Gastrocnemius medialis (tissue), 4 donors: ENCODE measurements at regions not wholly inside any gene's neighbourhood (a gene's known extent, or its start where the extent isn't known, plus 50 kb on each side); places are given as distances from the start of the nearest gene placed in this dataset.

ENCODE experiments used
- ATAC-seq, 2 donors: fragments of 150-250 bp; one replicate each; pipeline ENCODE4 v1.9.1; 2016
- DNase-seq, 2 donors: peaks; one replicate each; pipeline ENCODE4 v3.0.0-alpha.2; 2019
- H3K27ac ChIP-seq, 4 donors: fragments of 200-600 bp; sonication (generic); 1 replicate in 1 of 4; 2 replicates in 3 of 4; pipeline ENCODE4 v1.5.1; 2016 to 2018; ENCODE audit warnings: mild to moderate bottlenecking in 2 of 4, moderate library complexity in 1 of 4
- H3K27me3 ChIP-seq, 3 donors: fragments of 200-600 bp; sonication (generic) in 2 of 3; 1 replicate in 1 of 3; 2 replicates in 2 of 3; pipeline versions ENCODE4 v1.5.1 to v1.6.0; 2016 to 2019; ENCODE audit warnings: mild to moderate bottlenecking in 1 of 3, moderate library complexity in 1 of 3
- H3K36me3 ChIP-seq, 2 donors: fragments of 200-600 bp; sonication (generic) in 1 of 2; one replicate each; pipeline ENCODE4 v1.5.1; 2017 to 2018
- H3K4me1 ChIP-seq, 2 donors: fragments of 200-600 bp; sonication (generic) in 1 of 2; one replicate each; pipeline ENCODE4 v1.5.1; 2016 to 2017; ENCODE audit warnings: mild to moderate bottlenecking in 2 of 2
- H3K4me3 ChIP-seq, 4 donors: fragments of 200-600 bp; sonication (generic) in 3 of 4; 1 replicate in 1 of 4; 2 replicates in 3 of 4; pipeline ENCODE4 v1.5.1; 2016 to 2019; ENCODE audit warnings: mild to moderate bottlenecking in 2 of 4
- H3K9me3 ChIP-seq, 3 donors: fragments of 200-600 bp; sonication (generic) in 2 of 3; 1 replicate in 1 of 3; 2 replicates in 2 of 3; pipeline ENCODE4 v1.5.1; 2016 to 2019
- CTCF ChIP-seq, 5 experiments: fragments of 450-650 bp in 3 of 5; fragments of 200-600 bp in 2 of 5; sonication (generic) in 2 of 5; IDR thresholded peaks in 4 of 5; conservative IDR thresholded peaks in 1 of 5; 1 replicate in 4 of 5; 2 replicates in 1 of 5; pipeline ENCODE4 v1.5.1; 2016 to 2019; ENCODE audit warnings: antibody characterized with exemption in 5 of 5, mild to moderate bottlenecking in 3 of 5, moderate library complexity in 3 of 5
- POLR2A ChIP-seq, 2 donors: fragments of 450-650 bp; IDR thresholded peaks; one replicate each; pipeline ENCODE4 v1.6.1; 2017; ENCODE audit warnings: antibody characterized with exemption in 2 of 2, mild to moderate bottlenecking in 2 of 2, moderate library complexity in 2 of 2
- in situ Hi-C, 4 donors: fragments of 200-750 bp; cut with MboI; loops; one replicate each; pipeline versions ENCODE4 v1.15.0 to v1.8.0; 2017; ENCODE audit warnings: low sequenced_read_pairs in 4 of 4
- intact Hi-C: fragments of 100-400 bp; cut with DNase I; formaldehyde crosslinking; loops from one replicate; pipeline ENCODE4 v1.15.1; 2023; ENCODE audit warnings: low total_unique reads

GRCh38 chr9:87280421-87280820 lies 217.2 kb upstream of the DAPK1 start:
- no peak for TF ChIP-seq CTCF (IDR thresholded peaks at IDR 0.05 in 4 of 5, conservative IDR thresholded peaks at IDR 0.05 in 1 of 5)
- no peak for TF ChIP-seq POLR2A (IDR thresholded peaks at IDR 0.05)
- in situ Hi-C loops, result no loop called here
- intact Hi-C loops, result no loop called here
- Histone ChIP-seq H3K9me3 (no peaks in the 10 kb centered on the region), H3K4me3 (no peak overlapping the region), H3K36me3 (no peaks in the 10 kb centered on the region), H3K4me1 (no peaks in the 10 kb centered on the region), H3K27ac (no peak overlapping the region), H3K27me3 (no peaks in the 10 kb centered on the region)
- DNase-seq (no peak), ATAC-seq (no peak)

GRCh38 chr9:87282538-87282937 lies 215.1 kb upstream of the DAPK1 start:
- Histone ChIP-seq H3K4me3 (no peak overlapping the region), H3K27me3 (no peaks in the 10 kb centered on the region), H3K27ac (no peak overlapping the region), H3K36me3 (no peaks in the 10 kb centered on the region), H3K9me3 (no peaks in the 10 kb centered on the region), H3K4me1 (no peaks in the 10 kb centered on the region)
- no peak for ATAC-seq
- TF ChIP-seq POLR2A (IDR thresholded peaks at IDR 0.05) (no peak), CTCF (IDR thresholded peaks at IDR 0.05 in 4 of 5, conservative IDR thresholded peaks at IDR 0.05 in 1 of 5) (no peak)
- in situ Hi-C loops (no loop called here), intact Hi-C loops (no loop called here)
- no peak for DNase-seq

GRCh38 chr9:87283585-87283984 lies 214.1 kb upstream of the DAPK1 start:
- DNase-seq (no peak), ATAC-seq (no peak)
- Histone ChIP-seq H3K27ac (no peak overlapping the region), H3K4me3 (no peak overlapping the region), H3K9me3 (no peaks in the 10 kb centered on the region), H3K27me3 (no peaks in the 10 kb centered on the region), H3K4me1 (no peaks in the 10 kb centered on the region), H3K36me3 (no peaks in the 10 kb centered on the region)
- in situ Hi-C loops, result no loop called here
- no peak for TF ChIP-seq POLR2A (IDR thresholded peaks at IDR 0.05)
- TF ChIP-seq CTCF (IDR thresholded peaks at IDR 0.05 in 4 of 5, conservative IDR thresholded peaks at IDR 0.05 in 1 of 5), result no peak
- intact Hi-C loops, result no loop called here

GRCh38 chr9:87285183-87285850 lies 212.3 kb upstream of the DAPK1 start:
- H3K9me3 ChIP-seq, result no peaks in the 10 kb centered on the region
- no peaks in the 10 kb centered on the region for H3K27me3 ChIP-seq
- intact Hi-C loops (no loop called here), in situ Hi-C loops (no loop called here)
- H3K4me3 ChIP-seq, result no peak overlapping the region
- H3K36me3 ChIP-seq, result no peaks in the 10 kb centered on the region
- no peaks in the 10 kb centered on the region for H3K4me1 ChIP-seq
- H3K27ac ChIP-seq, result no peak overlapping the region
- TF ChIP-seq POLR2A (IDR thresholded peaks at IDR 0.05), result no peak
- no peak for TF ChIP-seq CTCF (IDR thresholded peaks at IDR 0.05 in 4 of 5, conservative IDR thresholded peaks at IDR 0.05 in 1 of 5)
- DNase-seq (no peak), ATAC-seq (no peak)

GRCh38 chr9:87286506-87286905 lies 211.2 kb upstream of the DAPK1 start:
- no peaks in the 10 kb centered on the region for H3K9me3 ChIP-seq
- no peak for TF ChIP-seq POLR2A (IDR thresholded peaks at IDR 0.05)
- TF ChIP-seq CTCF (IDR thresholded peaks at IDR 0.05 in 4 of 5, conservative IDR thresholded peaks at IDR 0.05 in 1 of 5), result no peak
- H3K4me1 ChIP-seq, result no peaks in the 10 kb centered on the region
- H3K36me3 ChIP-seq, result no peaks in the 10 kb centered on the region
- no peak overlapping the region for H3K27ac ChIP-seq
- no peaks in the 10 kb centered on the region for H3K27me3 ChIP-seq
- no peak overlapping the region for H3K4me3 ChIP-seq
- no peak for DNase-seq
- in situ Hi-C loops (no loop called here), intact Hi-C loops (no loop called here)
- ATAC-seq, result no peak
